NCI-H526 (cell line): ENCODE measurements at regions not wholly inside any gene's neighbourhood (a gene's known extent, or its start where the extent isn't known, plus 50 kb on each side); places are given as distances from the start of the nearest gene placed in this dataset.
A peak's percentile ranks its signal among the peaks of the same experiment; 100 is the strongest.

Experiments
- DNase-seq, 2 experiments: peaks; one replicate each; lab custom pipeline; 2025; lab: John Stamatoyannopoulos, UW

GRCh38 chr2:22582107-22582506 is 802.9 kb upstream of the KLHL29 start:
- DNase-seq, result no peak

GRCh38 chr2:22596306-22596705 is 788.7 kb upstream of the KLHL29 start:
- DNase-seq, result no peak

GRCh38 chr2:22600156-22600555 is 784.8 kb upstream of the KLHL29 start:
- DNase-seq, result no peak

GRCh38 chr2:22600999-22601398 is 784.0 kb upstream of the KLHL29 start:
- peak in 1 of 2 experiments; percentile 24 for DNase-seq

- no peak for DNase-seq
Observed at GRCh38 chr2:22604136-22604535, 780.8 kb upstream of the KLHL29 start.

GRCh38 chr2:22616031-22616430 is 768.9 kb upstream of the KLHL29 start:
- DNase-seq, result no peak

GRCh38 chr2:22623620-22624019 is 761.4 kb upstream of the KLHL29 start:
- no peak for DNase-seq

GRCh38 chr2:22626621-22627020 is 758.4 kb upstream of the KLHL29 start:
- DNase-seq, result peak in 1 of 2 experiments; percentile 34

GRCh38 chr2:22628221-22628620 is 756.8 kb upstream of the KLHL29 start:
- no peak for DNase-seq

GRCh38 chr2:22628906-22629305 is 756.1 kb upstream of the KLHL29 start:
- no peak for DNase-seq

- DNase-seq, result no peak
Observed at GRCh38 chr2:22634167-22634566, 750.8 kb upstream of the KLHL29 start.

- DNase-seq, result no peak
Observed at GRCh38 chr2:22656426-22656825, 728.6 kb upstream of the KLHL29 start.

- DNase-seq, result no peak
Observed at GRCh38 chr2:22673529-22673928, 711.5 kb upstream of the KLHL29 start.

GRCh38 chr2:22683914-22684313 is 701.1 kb upstream of the KLHL29 start:
- peak; percentile 95 to 99 for DNase-seq

GRCh38 chr2:22690096-22690495 is 694.9 kb upstream of the KLHL29 start:
- DNase-seq, result peak; percentile 57 to 59

GRCh38 chr2:22691666-22692065 is 693.3 kb upstream of the KLHL29 start:
- DNase-seq, result no peak

- peak in 1 of 2 experiments; percentile 21 for DNase-seq
Observed at GRCh38 chr2:22692746-22693145, 692.2 kb upstream of the KLHL29 start.

GRCh38 chr2:22694300-22694699 is 690.7 kb upstream of the KLHL29 start:
- DNase-seq, result no peak

GRCh38 chr2:22694856-22695255 is 690.1 kb upstream of the KLHL29 start:
- peak; percentile 18 to 65 for DNase-seq

GRCh38 chr2:22697054-22697788 is 687.8 kb upstream of the KLHL29 start:
- DNase-seq, result no peak

GRCh38 chr2:22701561-22702160 is 683.3 kb upstream of the KLHL29 start:
- DNase-seq, result no peak

GRCh38 chr2:22703286-22703920 is 681.6 kb upstream of the KLHL29 start:
- peak; percentile 29 to 74 for DNase-seq

- no peak for DNase-seq
Observed at GRCh38 chr2:22719396-22719795, 665.6 kb upstream of the KLHL29 start.
